NCI-H2171 treated with DMSO at 0.1 percent for 48 hours (cell line): ENCODE measurements at regions not wholly inside any gene's neighbourhood (a gene's known extent, or its start where the extent isn't known, plus 50 kb on each side); places are given as distances from the start of the nearest gene placed in this dataset.

Experiments
- DNase-seq: peaks from one replicate; lab custom pipeline; 2025; lab: John Stamatoyannopoulos, UW

- no peak for DNase-seq
These were observed 182.5 kb upstream of the ASIC2 start for GRCh38 chr17:33475594-33475993.

- no peak for DNase-seq
These were observed 188.6 kb upstream of the ASIC2 start for GRCh38 chr17:33481652-33482051.

GRCh38 chr17:33482636-33483035, 189.5 kb upstream of the ASIC2 start:
- no peak for DNase-seq

- no peak for DNase-seq
These were observed 191.5 kb upstream of the ASIC2 start for GRCh38 chr17:33484559-33484958.

- DNase-seq, result no peak
These were observed 193.2 kb upstream of the ASIC2 start for GRCh38 chr17:33486135-33486885.

GRCh38 chr17:33487187-33487879, 194.2 kb upstream of the ASIC2 start:
- no peak for DNase-seq

- no peak for DNase-seq
These were observed 198.9 kb upstream of the ASIC2 start for GRCh38 chr17:33491871-33492481.

GRCh38 chr17:33492731-33493265, 199.7 kb upstream of the ASIC2 start:
- no peak for DNase-seq

- no peak for DNase-seq
These were observed 200.5 kb upstream of the ASIC2 start for GRCh38 chr17:33493566-33493965.

- DNase-seq, result no peak
These were observed 201.1 kb upstream of the ASIC2 start for GRCh38 chr17:33494151-33494550.

- DNase-seq, result no peak
These were observed 204.5 kb upstream of the ASIC2 start for GRCh38 chr17:33497623-33498022.

- DNase-seq, result no peak
These were observed 205.0 kb upstream of the ASIC2 start for GRCh38 chr17:33498069-33498468.

- no peak for DNase-seq
These were observed 205.9 kb upstream of the ASIC2 start for GRCh38 chr17:33499040-33499439.

- no peak for DNase-seq
These were observed 207.1 kb upstream of the ASIC2 start for GRCh38 chr17:33500151-33500550.

GRCh38 chr17:33501185-33501584, 208.1 kb upstream of the ASIC2 start:
- no peak for DNase-seq

GRCh38 chr17:33504571-33504970, 211.5 kb upstream of the ASIC2 start:
- DNase-seq, result no peak

GRCh38 chr17:33506889-33507650, 214.0 kb upstream of the ASIC2 start:
- no peak for DNase-seq

GRCh38 chr17:33508215-33508614, 215.1 kb upstream of the ASIC2 start:
- DNase-seq, result no peak

GRCh38 chr17:33509331-33509730, 216.2 kb upstream of the ASIC2 start:
- DNase-seq, result no peak

- no peak for DNase-seq
These were observed 218.6 kb upstream of the ASIC2 start for GRCh38 chr17:33511670-33512069.

- DNase-seq, result no peak
These were observed 219.0 kb upstream of the ASIC2 start for GRCh38 chr17:33512113-33512512.

GRCh38 chr17:33513769-33514168, 220.7 kb upstream of the ASIC2 start:
- no peak for DNase-seq
